ENCODE measurements at regions not wholly inside any gene's neighbourhood (a gene's known extent, or its start where the extent isn't known, plus 50 kb on each side); places are given as distances from the start of the nearest gene placed in this dataset.

DNA sequence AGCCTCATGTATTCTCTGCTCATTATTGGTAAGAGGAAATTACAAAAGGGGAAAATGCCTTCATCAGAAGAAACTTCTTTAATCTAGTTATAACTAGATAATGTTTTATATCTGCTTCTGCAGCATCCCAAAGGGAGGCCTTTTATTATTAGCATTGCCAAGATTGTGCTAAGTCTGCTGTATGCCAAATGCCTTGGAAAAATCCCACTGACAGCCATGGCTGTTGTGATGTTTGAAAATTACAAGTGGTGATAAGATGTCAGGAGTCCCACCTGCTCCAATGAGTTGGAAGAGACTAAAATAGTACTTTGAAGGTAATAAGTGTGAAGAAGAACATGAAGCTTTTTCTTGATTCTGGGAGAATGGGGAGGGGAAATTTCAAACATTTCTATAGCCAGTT is 345.0 kb downstream of the GABRB2 start:
- TF ChIP-seq, protein P1, sequence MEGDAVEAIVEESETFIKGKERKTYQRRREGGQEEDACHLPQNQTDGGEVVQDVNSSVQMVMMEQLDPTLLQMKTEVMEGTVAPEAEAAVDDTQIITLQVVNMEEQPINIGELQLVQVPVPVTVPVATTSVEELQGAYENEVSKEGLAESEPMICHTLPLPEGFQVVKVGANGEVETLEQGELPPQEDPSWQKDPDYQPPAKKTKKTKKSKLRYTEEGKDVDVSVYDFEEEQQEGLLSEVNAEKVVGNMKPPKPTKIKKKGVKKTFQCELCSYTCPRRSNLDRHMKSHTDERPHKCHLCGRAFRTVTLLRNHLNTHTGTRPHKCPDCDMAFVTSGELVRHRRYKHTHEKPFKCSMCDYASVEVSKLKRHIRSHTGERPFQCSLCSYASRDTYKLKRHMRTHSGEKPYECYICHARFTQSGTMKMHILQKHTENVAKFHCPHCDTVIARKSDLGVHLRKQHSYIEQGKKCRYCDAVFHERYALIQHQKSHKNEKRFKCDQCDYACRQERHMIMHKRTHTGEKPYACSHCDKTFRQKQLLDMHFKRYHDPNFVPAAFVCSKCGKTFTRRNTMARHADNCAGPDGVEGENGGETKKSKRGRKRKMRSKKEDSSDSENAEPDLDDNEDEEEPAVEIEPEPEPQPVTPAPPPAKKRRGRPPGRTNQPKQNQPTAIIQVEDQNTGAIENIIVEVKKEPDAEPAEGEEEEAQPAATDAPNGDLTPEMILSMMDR (IDR thresholded peaks at IDR 0.05) = no peak
- no peak for TF ChIP-seq POLR2A (IDR thresholded peaks at IDR 0.05)
